ENCODE measurements at regions not wholly inside any gene's neighbourhood (a gene's known extent, or its start where the extent isn't known, plus 50 kb on each side); places are given as distances from the start of the nearest gene placed in this dataset.

DNA sequence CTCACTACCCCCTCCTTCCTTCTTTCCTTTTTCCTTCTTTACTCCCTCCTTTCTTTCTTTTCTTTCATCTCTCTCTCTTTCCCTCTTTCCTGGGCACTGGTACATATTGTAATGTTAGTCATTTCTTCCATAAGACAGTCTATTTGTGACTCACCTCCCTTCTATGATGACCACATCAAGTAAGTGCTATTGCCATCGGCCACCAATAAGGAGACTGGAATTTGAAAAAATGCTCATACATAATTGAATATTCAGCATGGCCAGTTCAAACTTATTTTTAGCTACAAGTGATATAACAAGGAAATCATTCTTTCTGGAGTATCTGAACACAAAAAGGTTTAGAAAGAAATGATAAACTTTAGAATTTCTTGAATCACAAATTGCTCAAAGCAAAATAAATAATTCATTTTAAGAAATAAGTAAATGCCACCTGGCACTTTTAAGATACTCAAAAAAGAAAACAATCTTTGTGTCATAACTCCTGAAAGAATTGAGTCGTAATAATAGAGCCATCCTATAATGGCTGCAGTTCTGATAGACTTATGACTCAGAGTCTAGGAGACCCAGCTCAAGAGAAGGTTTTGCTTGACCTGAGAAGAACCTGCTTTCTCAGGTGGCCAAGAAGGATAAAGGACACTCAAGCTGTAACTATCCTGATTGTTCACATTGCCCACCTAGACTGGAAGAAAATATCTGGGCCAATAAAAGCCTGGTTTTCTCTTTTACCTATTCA, 51.6 kb upstream of the CCBE1 start:
- no peaks in the 10 kb centered on the region for H3K27me3 ChIP-seq (ENCODE audit: control insufficient read depth in 2 of 2, insufficient read depth in 1 of 2, low read length in 1 of 2)
- no peaks in the 10 kb centered on the region for H3K4me1 ChIP-seq (ENCODE audit: control insufficient read depth in 2 of 2, insufficient read depth in 2 of 2, low read length in 2 of 2)
- no peak overlapping the region for H3K27ac ChIP-seq (ENCODE audit: low read depth in 1 of 2, low read length in 1 of 2)
- H3K4me3 ChIP-seq (ENCODE audit: low read length in 2 of 2), result no peak overlapping the region
- H3K36me3 ChIP-seq (ENCODE audit: control insufficient read depth in 2 of 2, insufficient read depth in 2 of 2, low read length in 1 of 2), result no peaks in the 10 kb centered on the region
- DNase-seq (ENCODE audit: low read depth in 6 of 9, low spot score in 9 of 9), result no peak
- H3K9me3 ChIP-seq (ENCODE audit: control insufficient read depth in 2 of 2, insufficient read depth in 1 of 2, low read length in 1 of 2), result no peaks in the 10 kb centered on the region
- WGBS, result 96% methylated on average over 2 of the region's 2 CpGs

Measured in thymus (tissue), 11 donors.